Upper lobe of left lung (tissue), 4 donors: ENCODE measurements at regions not wholly inside any gene's neighbourhood (a gene's known extent, or its start where the extent isn't known, plus 50 kb on each side); places are given as distances from the start of the nearest gene placed in this dataset.

ENCODE experiments used
- CTCF ChIP-seq, 6 experiments: fragments of 450-650 bp in 4 of 6; fragments of 200-600 bp in 2 of 6; sonication (generic) in 2 of 6; IDR thresholded peaks; one replicate each; pipeline ENCODE4 v1.5.1; 2016 to 2019; ENCODE audit warnings: antibody characterized with exemption in 6 of 6
- POLR2A ChIP-seq, 4 donors: fragments of 450-650 bp; IDR thresholded peaks; one replicate each; pipeline ENCODE4 v1.5.1; 2016 to 2017; ENCODE audit warnings: antibody characterized with exemption in 4 of 4, mild to moderate bottlenecking in 2 of 4

DNA sequence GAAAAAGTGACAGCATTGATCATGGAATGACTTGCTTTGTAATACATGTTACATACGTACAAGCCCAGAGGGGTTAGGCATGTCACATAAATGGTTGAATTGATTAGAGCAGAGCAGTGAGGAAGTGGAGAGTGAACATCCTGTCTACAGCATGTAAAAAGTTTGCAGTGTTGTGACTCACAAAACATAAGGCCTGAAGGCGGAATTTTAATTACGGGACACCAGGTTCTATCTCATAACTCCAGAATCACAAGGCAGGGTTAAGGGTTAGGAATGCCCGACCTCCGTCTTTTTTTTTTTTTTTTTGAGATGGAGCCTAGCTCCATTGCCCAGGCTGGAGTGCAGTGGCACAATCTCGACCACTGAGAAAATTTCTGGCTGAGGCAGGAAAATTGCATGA lies 83.9 kb downstream of the MUC16 start:
- TF ChIP-seq CTCF (IDR thresholded peaks at IDR 0.05) (no peak), POLR2A (IDR thresholded peaks at IDR 0.05) (no peak)
